SK-N-SH (cell line): ENCODE measurements at regions not wholly inside any gene's neighbourhood (a gene's known extent, or its start where the extent isn't known, plus 50 kb on each side); places are given as distances from the start of the nearest gene placed in this dataset.

Experiments used
- CTCF ChIA-PET: fragments of 300-600, 350-600 bp; formaldehyde crosslinking; extraction: SDS; loops from one replicate; lab custom pipeline; 2021; lab: Yijun Ruan, JAX
- POLR2A ChIA-PET: fragments of 350-600 bp; sonication (Branson Sonifier 250); formaldehyde crosslinking; extraction: SDS; loops from one replicate; lab custom pipeline; 2020; ENCODE audit warnings: antibody characterized with exemption, inconsistent platforms; lab: Yijun Ruan, JAX
- DNase-seq: peaks from one replicate; pipeline ENCODE4 v3.0.0; 2012
- H2AFZ ChIP-seq: fragments of 200-600 bp; sonication (generic); 2 replicates; pipeline ENCODE4 v1.8.1; 2016; ENCODE audit warnings: antibody characterized with exemption, mild to moderate bottlenecking, low read depth
- H3F3A ChIP-seq: fragments of 200-600 bp; sonication (generic); replicated peaks from 2 replicates; pipeline ENCODE3; 2016; ENCODE audit warnings: antibody characterized with exemption, mild to moderate bottlenecking; ENCODE audit not compliant: insufficient read depth
- H3K27ac ChIP-seq, 2 experiments: fragments of 200-500 bp in 1 of 2; fragments of 200-600 bp in 1 of 2; sonication (Bioruptor generic) in 1 of 2; sonication (generic), shearing (Covaris generic) in 1 of 2; 2 replicates each; pipeline versions ENCODE4 v1.5.1 to v1.6.1; 2014 to 2016; ENCODE audit warnings: low read depth in 2 of 2, inconsistent platforms in 1 of 2, low read length in 1 of 2, mild to moderate bottlenecking in 1 of 2, mixed read lengths in 1 of 2
- H3K27me3 ChIP-seq: fragments of 200-600 bp; sonication (generic), shearing (Covaris generic); 2 replicates; pipeline ENCODE4 v1.6.1; 2016; ENCODE audit warnings: mixed run types; ENCODE audit not compliant: insufficient read depth
- H3K36me3 ChIP-seq, 2 experiments: fragments of 200-500 bp in 1 of 2; fragments of 200-600 bp in 1 of 2; sonication (Bioruptor generic) in 1 of 2; sonication (generic) in 1 of 2; replicated peaks in 1 of 2; 2 replicates each; pipeline versions ENCODE3 to v1.5.1; 2014 to 2016; ENCODE audit warnings: low read length in 1 of 2, mild to moderate bottlenecking in 1 of 2; ENCODE audit not compliant: insufficient read depth in 2 of 2, control insufficient read depth in 1 of 2
- H3K4me1 ChIP-seq, 2 experiments: fragments of 200-500 bp in 1 of 2; fragments of 200-600 bp in 1 of 2; sonication (Bioruptor generic) in 1 of 2; sonication (generic), shearing (Covaris generic) in 1 of 2; 2 replicates each; pipeline versions ENCODE4 v1.5.1 to v1.6.1; 2014 to 2016; ENCODE audit warnings: low read depth in 1 of 2, low read length in 1 of 2, mixed run types in 1 of 2; ENCODE audit not compliant: insufficient read depth in 2 of 2, control insufficient read depth in 1 of 2
- H3K4me2 ChIP-seq: fragments of 200-600 bp; sonication (generic), shearing (Covaris generic); 2 replicates; pipeline ENCODE4 v1.6.1; 2017; ENCODE audit warnings: mixed run types
- H3K4me3 ChIP-seq, 2 experiments: fragments of 200-500 bp in 1 of 2; fragments of 200-600 bp in 1 of 2; sonication (Bioruptor generic) in 1 of 2; sonication (generic), shearing (Covaris generic) in 1 of 2; 2 replicates each; pipeline versions ENCODE4 v1.5.1 to v1.8.1; 2014 to 2016; ENCODE audit warnings: low read depth in 2 of 2, inconsistent platforms in 1 of 2, low read length in 1 of 2, mild to moderate bottlenecking in 1 of 2, mixed read lengths in 1 of 2, moderate library complexity in 1 of 2
- H3K79me2 ChIP-seq: fragments of 200-600 bp; sonication (generic); 2 replicates; pipeline ENCODE4 v1.8.1; 2017; ENCODE audit warnings: mild to moderate bottlenecking; ENCODE audit not compliant: insufficient read depth
- H3K9ac ChIP-seq: fragments of 200-600 bp; sonication (generic); 2 replicates; pipeline ENCODE4 v1.6.1; 2017; ENCODE audit warnings: mixed run types
- H3K9me2 ChIP-seq: fragments of 200-600 bp; sonication (generic); 2 replicates; pipeline ENCODE4 v1.6.1; 2017; ENCODE audit warnings: mixed run types
- H3K9me3 ChIP-seq: fragments of 200-600 bp; sonication (generic); 2 replicates; pipeline ENCODE4 v1.6.1; 2017; ENCODE audit warnings: mixed run types, mild to moderate bottlenecking, moderate library complexity
- H4K20me1 ChIP-seq: fragments of 200-600 bp; sonication (generic); 2 replicates; pipeline ENCODE4 v1.6.1; 2017; ENCODE audit warnings: mild to moderate bottlenecking, mixed run types; ENCODE audit not compliant: insufficient read depth
- CHD2 ChIP-seq: fragments of 150-350 bp; IDR thresholded peaks from 2 replicates; pipeline ENCODE4 v1.6.1; 2018; ENCODE audit warnings: low read length; ENCODE audit not compliant: partially characterized antibody
- ELF1 ChIP-seq: IDR thresholded peaks from 2 replicates; pipeline ENCODE4 v1.4.0; 2012
- EP300 ChIP-seq, 2 experiments: IDR thresholded peaks; 2 replicates each; pipeline versions ENCODE4 v1.4.0 to v1.6.1; 2012; ENCODE audit warnings: borderline replicate concordance in 1 of 2, low read depth in 1 of 2, low read length in 1 of 2
- EZH2phosphoT487 ChIP-seq: fragments of 200-600 bp; sonication (generic); IDR thresholded peaks from 2 replicates; pipeline ENCODE4 v1.6.1; 2017; ENCODE audit warnings: low read depth, mixed run types, mild to moderate bottlenecking, antibody characterized with exemption, moderate library complexity, borderline replicate concordance
- MEF2A ChIP-seq: IDR thresholded peaks from 2 replicates; pipeline ENCODE4 v1.4.0; 2012; ENCODE audit warnings: low read depth, borderline replicate concordance
- NFIC ChIP-seq: IDR thresholded peaks from 2 replicates; pipeline ENCODE4 v1.4.0; 2012; ENCODE audit warnings: borderline replicate concordance
- RCOR1 ChIP-seq: fragments of 150-350 bp; IDR thresholded peaks from 2 replicates; pipeline ENCODE4 v1.6.1; 2017; ENCODE audit warnings: antibody characterized with exemption, low read length
- RFX5 ChIP-seq: IDR thresholded peaks from 2 replicates; pipeline ENCODE4 v1.6.1; 2012; ENCODE audit warnings: mild to moderate bottlenecking, improper control_type of control experiment, low read length
- SMC3 ChIP-seq: IDR thresholded peaks from 2 replicates; pipeline ENCODE4 v1.6.1; 2012; ENCODE audit warnings: low read depth, low read length, improper control_type of control experiment
- TAF1 ChIP-seq: IDR thresholded peaks from 2 replicates; pipeline ENCODE4 v1.6.1; 2012; ENCODE audit warnings: low read depth, mild to moderate bottlenecking, low read length, moderate library complexity, borderline replicate concordance
- TCF12 ChIP-seq: IDR thresholded peaks from 2 replicates; pipeline ENCODE4 v1.4.0; 2012
- TEAD4 ChIP-seq: IDR thresholded peaks from 2 replicates; pipeline ENCODE4 v1.4.0; 2012; ENCODE audit warnings: mild to moderate bottlenecking, borderline replicate concordance; ENCODE audit not compliant: insufficient read depth
- YY1 ChIP-seq: IDR thresholded peaks from 2 replicates; pipeline ENCODE4 v1.4.0; 2012; ENCODE audit warnings: low read depth, mild to moderate bottlenecking
- WGBS: methylation state at CpG from one replicate; pipeline ENCODE4 v1.1.6; 2017; ENCODE audit warnings: low lambda C conversion rate; 5-methylcytosine and 5-hydroxymethylcytosine counted together
- TF ChIP-seq, protein P1 (sequence below): IDR thresholded peaks from 2 replicates; pipeline ENCODE4 v1.4.0; 2012; ENCODE audit warnings: low read depth, borderline replicate concordance
- TF ChIP-seq, protein P2 (sequence below): IDR thresholded peaks from 2 replicates; pipeline ENCODE4; 2012
- TF ChIP-seq, protein P3 (sequence below): fragments of 150-350 bp; IDR thresholded peaks from 2 replicates; pipeline ENCODE4 v1.6.1; 2017; ENCODE audit warnings: antibody characterized with exemption, low read length, low read depth, borderline replicate concordance

DNA sequence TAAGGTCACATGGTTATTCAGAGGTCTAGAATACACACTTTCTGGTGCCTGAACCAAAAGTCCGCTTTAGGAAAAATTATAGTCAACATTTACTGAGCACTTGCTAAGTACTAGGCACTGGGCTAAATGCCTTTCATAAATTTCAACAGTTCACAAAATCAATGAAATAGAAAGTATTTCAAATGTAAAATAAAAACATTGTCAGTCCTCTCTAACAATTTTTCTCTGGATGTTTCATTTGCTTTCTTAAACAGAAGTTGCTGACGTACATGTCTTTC is 61.7 kb downstream of the HHEX start:
- Histone ChIP-seq H4K20me1 (no peaks in the 10 kb centered on the region), H3K27ac (no peak overlapping the region), H3K4me1 (peaks cover 0 to 5% of the 10 kb centered on the region in 2 experiments; a peak in 1 of 4 replicates), H3K4me3 (no peak overlapping the region), H3K9me2 (no peaks in the 10 kb centered on the region)
- POLR2A ChIA-PET, result no interaction called here
- TF ChIP-seq NFIC (no peak), EZH2phosphoT487 (no peak), TAF1 (no peak), CHD2 (no peak), ELF1 (no peak)
- TF ChIP-seq, protein P1, sequence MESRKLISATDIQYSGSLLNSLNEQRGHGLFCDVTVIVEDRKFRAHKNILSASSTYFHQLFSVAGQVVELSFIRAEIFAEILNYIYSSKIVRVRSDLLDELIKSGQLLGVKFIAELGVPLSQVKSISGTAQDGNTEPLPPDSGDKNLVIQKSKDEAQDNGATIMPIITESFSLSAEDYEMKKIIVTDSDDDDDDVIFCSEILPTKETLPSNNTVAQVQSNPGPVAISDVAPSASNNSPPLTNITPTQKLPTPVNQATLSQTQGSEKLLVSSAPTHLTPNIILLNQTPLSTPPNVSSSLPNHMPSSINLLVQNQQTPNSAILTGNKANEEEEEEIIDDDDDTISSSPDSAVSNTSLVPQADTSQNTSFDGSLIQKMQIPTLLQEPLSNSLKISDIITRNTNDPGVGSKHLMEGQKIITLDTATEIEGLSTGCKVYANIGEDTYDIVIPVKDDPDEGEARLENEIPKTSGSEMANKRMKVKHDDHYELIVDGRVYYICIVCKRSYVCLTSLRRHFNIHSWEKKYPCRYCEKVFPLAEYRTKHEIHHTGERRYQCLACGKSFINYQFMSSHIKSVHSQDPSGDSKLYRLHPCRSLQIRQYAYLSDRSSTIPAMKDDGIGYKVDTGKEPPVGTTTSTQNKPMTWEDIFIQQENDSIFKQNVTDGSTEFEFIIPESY, result no peak
- TF ChIP-seq, protein P2, sequence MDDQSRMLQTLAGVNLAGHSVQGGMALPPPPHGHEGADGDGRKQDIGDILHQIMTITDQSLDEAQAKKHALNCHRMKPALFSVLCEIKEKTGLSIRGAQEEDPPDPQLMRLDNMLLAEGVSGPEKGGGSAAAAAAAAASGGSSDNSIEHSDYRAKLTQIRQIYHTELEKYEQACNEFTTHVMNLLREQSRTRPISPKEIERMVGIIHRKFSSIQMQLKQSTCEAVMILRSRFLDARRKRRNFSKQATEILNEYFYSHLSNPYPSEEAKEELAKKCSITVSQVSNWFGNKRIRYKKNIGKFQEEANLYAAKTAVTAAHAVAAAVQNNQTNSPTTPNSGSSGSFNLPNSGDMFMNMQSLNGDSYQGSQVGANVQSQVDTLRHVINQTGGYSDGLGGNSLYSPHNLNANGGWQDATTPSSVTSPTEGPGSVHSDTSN, result no peak
- TF ChIP-seq, all 33 proteins: peak for 0
- H3K9ac ChIP-seq, result no peak overlapping the region
- H2AFZ ChIP-seq, result no peak overlapping the region
- no peak overlapping the region for H3K4me2 ChIP-seq
- no peaks in the 10 kb centered on the region for H3K9me3 ChIP-seq
- H3K36me3 ChIP-seq, result no peaks in the 10 kb centered on the region
- CTCF ChIA-PET, result interaction anchor here (1.2 kb wide), 1 partner anchor 92 kb away, joined by 3 read pairs; no protein-coding TSS in a partner anchor
- DNase-seq, result no peak
- H3K27me3 ChIP-seq, result no peaks in the 10 kb centered on the region; the same call in 1 of the 2 replicates
- H3F3A ChIP-seq, result no peaks in the 10 kb centered on the region
- no peaks in the 10 kb centered on the region for H3K79me2 ChIP-seq
- WGBS, result 95% methylated on average over 2 of the region's 2 CpGs

DNA sequence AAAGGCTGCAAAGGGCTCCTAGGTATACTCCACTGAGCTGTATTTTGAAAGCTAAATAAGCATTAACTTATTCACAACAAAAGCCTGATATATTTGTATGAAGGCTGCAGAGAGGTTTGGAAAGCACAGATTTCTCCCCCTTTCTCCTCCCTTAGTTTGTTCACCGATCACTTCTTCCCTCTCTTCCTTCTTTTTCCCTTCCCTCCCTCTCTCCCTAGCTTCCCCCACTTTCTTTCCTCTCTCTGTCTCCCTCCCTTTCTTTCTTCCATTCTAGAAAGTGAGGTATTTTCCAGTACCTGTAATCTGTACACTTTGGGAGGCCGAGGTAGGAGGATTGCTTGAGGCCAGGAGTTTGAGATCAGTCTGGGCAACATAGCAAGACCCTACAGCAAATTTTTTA is 62.1 kb downstream of the HHEX start:
- H3K9ac ChIP-seq, result no peak overlapping the region
- TF ChIP-seq RCOR1, result no peak
- TF ChIP-seq YY1, result no peak
- no peak for TF ChIP-seq TAF1
- no peak for TF ChIP-seq TEAD4
- TF ChIP-seq, protein P2, result no peak
- TF ChIP-seq EZH2phosphoT487, result no peak
- no peak for TF ChIP-seq TCF12
- TF ChIP-seq, protein P3, sequence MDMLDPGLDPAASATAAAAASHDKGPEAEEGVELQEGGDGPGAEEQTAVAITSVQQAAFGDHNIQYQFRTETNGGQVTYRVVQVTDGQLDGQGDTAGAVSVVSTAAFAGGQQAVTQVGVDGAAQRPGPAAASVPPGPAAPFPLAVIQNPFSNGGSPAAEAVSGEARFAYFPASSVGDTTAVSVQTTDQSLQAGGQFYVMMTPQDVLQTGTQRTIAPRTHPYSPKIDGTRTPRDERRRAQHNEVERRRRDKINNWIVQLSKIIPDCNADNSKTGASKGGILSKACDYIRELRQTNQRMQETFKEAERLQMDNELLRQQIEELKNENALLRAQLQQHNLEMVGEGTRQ, result no peak
- TF ChIP-seq RFX5, result no peak
- TF ChIP-seq MEF2A, result no peak
- TF ChIP-seq EP300 (IDR thresholded peaks at IDR 0.05; ENCODE audit: borderline replicate concordance in 1 of 2, low read depth in 1 of 2, low read length in 1 of 2), result no peak
- no peak for TF ChIP-seq CHD2
- TF ChIP-seq SMC3, result no peak
- no peaks in the 10 kb centered on the region for H4K20me1 ChIP-seq
- CTCF ChIA-PET, result interaction anchor here (1.2 kb wide), 1 partner anchor 92 kb away, joined by 3 read pairs; no protein-coding TSS in a partner anchor
- POLR2A ChIA-PET, result no interaction called here
- WGBS, result 60% methylated on average over 2 of the region's 2 CpGs
- no peaks in the 10 kb centered on the region for H3K9me2 ChIP-seq
- no peaks in the 10 kb centered on the region; the same call in 1 of the 2 replicates for H3K27me3 ChIP-seq
- H3K4me1 ChIP-seq, result peaks cover 0 to 6% of the 10 kb centered on the region in 2 experiments; a peak in 1 of 4 replicates
- DNase-seq, result no peak
- no peak overlapping the region for H2AFZ ChIP-seq
- H3K79me2 ChIP-seq, result no peaks in the 10 kb centered on the region
- no peaks in the 10 kb centered on the region for H3F3A ChIP-seq
- no peak overlapping the region for H3K27ac ChIP-seq
- H3K4me2 ChIP-seq, result no peak overlapping the region
- H3K9me3 ChIP-seq, result no peaks in the 10 kb centered on the region
- H3K4me3 ChIP-seq, result no peak overlapping the region
- H3K36me3 ChIP-seq, result no peaks in the 10 kb centered on the region
